ENCODE measurements at regions not wholly inside any gene's neighbourhood (a gene's known extent, or its start where the extent isn't known, plus 50 kb on each side); places are given as distances from the start of the nearest gene placed in this dataset.

- H3K4me3 ChIP-seq (ENCODE audit: low read depth, low read length, poor library complexity, severe bottlenecking), result peak overlapping the region; percentile 22
- no peaks in the 10 kb centered on the region for H3K9me3 ChIP-seq (ENCODE audit: low read depth, low read length, poor library complexity, severe bottlenecking)
- H3K4me1 ChIP-seq (ENCODE audit: insufficient read depth, low read length, poor library complexity, severe bottlenecking), result peaks cover 4% of the 10 kb centered on the region
- no TSS peak for BruUV-seq (replicated peaks)
- CTCF ChIA-PET, result interaction anchor here (1.2 kb wide), 1 partner anchor 440 kb away, joined by 5 read pairs; no protein-coding TSS in a partner anchor
- H3K27me3 ChIP-seq (replicated peaks; ENCODE audit: insufficient read depth, low read depth, low read length, poor library complexity), result no peaks in the 10 kb centered on the region
- TF ChIP-seq EZH2 (IDR thresholded peaks at IDR 0.05; ENCODE audit: borderline replicate concordance, low read depth, low read length, poor library complexity, severe bottlenecking) (no peak), CTCF (conservative IDR thresholded peaks at IDR 0.05; ENCODE audit: low read depth, low read length) (no peak)
- POLR2A ChIA-PET (ENCODE audit: low non-redundant PET), result no interaction called here
- intact Hi-C loops (cut with micrococcal nuclease; ENCODE audit: unreplicated experiment), result loop anchor here (1.0 to 2.0 kb wide), 4 partner anchors 162 to 944 kb away; no protein-coding TSS in a partner anchor
- no peak overlapping the region for H3K27ac ChIP-seq (ENCODE audit: low read depth, low read length, poor library complexity, severe bottlenecking)
- peak; percentile 11 for DNase-seq (ENCODE audit: low spot score)
- H3K36me3 ChIP-seq (ENCODE audit: insufficient read depth, low read length, poor library complexity, severe bottlenecking), result no peaks in the 10 kb centered on the region
Observed at GRCh38 chr13:107210723-107211030, 642.7 kb upstream of the ARGLU1 start.

GRCh38 chr13:107209824-107210722 lies 642.1 kb upstream of the ARGLU1 start:
- Histone ChIP-seq H3K27me3 (replicated peaks; ENCODE audit: insufficient read depth, low read depth, low read length, poor library complexity) (no peaks in the 10 kb centered on the region), H3K4me3 (ENCODE audit: low read depth, low read length, poor library complexity, severe bottlenecking) (peak overlapping the region; percentile 22), H3K4me1 (ENCODE audit: insufficient read depth, low read length, poor library complexity, severe bottlenecking) (peaks cover 6% of the 10 kb centered on the region), H3K9me3 (ENCODE audit: low read depth, low read length, poor library complexity, severe bottlenecking) (no peaks in the 10 kb centered on the region), H3K27ac (ENCODE audit: low read depth, low read length, poor library complexity, severe bottlenecking) (no peak overlapping the region), H3K36me3 (ENCODE audit: insufficient read depth, low read length, poor library complexity, severe bottlenecking) (no peaks in the 10 kb centered on the region)
- ChIA-PET CTCF (no interaction called here), POLR2A (ENCODE audit: low non-redundant PET) (no interaction called here)
- intact Hi-C loops (cut with micrococcal nuclease; ENCODE audit: unreplicated experiment), result loop anchor here (1.0 to 5.0 kb wide), 4 partner anchors 163 to 945 kb away; no protein-coding TSS in a partner anchor
- DNase-seq (ENCODE audit: low spot score), result no peak
- TF ChIP-seq CTCF (conservative IDR thresholded peaks at IDR 0.05; ENCODE audit: low read depth, low read length) (no peak), EZH2 (IDR thresholded peaks at IDR 0.05; ENCODE audit: borderline replicate concordance, low read depth, low read length, poor library complexity, severe bottlenecking) (no peak)
- TSS peak; percentile 44 for BruUV-seq (replicated peaks)

- no peak overlapping the region for H3K4me3 ChIP-seq (ENCODE audit: low read depth, low read length, poor library complexity, severe bottlenecking)
- CTCF ChIA-PET, result no interaction called here
- intact Hi-C loops (cut with micrococcal nuclease; ENCODE audit: unreplicated experiment), result loop anchor here (5.0 kb wide), 1 partner anchor 878 kb away; no protein-coding TSS in a partner anchor
- H3K36me3 ChIP-seq (ENCODE audit: insufficient read depth, low read length, poor library complexity, severe bottlenecking), result no peaks in the 10 kb centered on the region
- TF ChIP-seq CTCF (conservative IDR thresholded peaks at IDR 0.05; ENCODE audit: low read depth, low read length), result no peak
- no peak for TF ChIP-seq EZH2 (IDR thresholded peaks at IDR 0.05; ENCODE audit: borderline replicate concordance, low read depth, low read length, poor library complexity, severe bottlenecking)
- no peak overlapping the region for H3K27ac ChIP-seq (ENCODE audit: low read depth, low read length, poor library complexity, severe bottlenecking)
- POLR2A ChIA-PET (ENCODE audit: low non-redundant PET), result no interaction called here
- H3K27me3 ChIP-seq (replicated peaks; ENCODE audit: insufficient read depth, low read depth, low read length, poor library complexity), result no peaks in the 10 kb centered on the region
- DNase-seq (ENCODE audit: low spot score), result no peak
- no peaks in the 10 kb centered on the region for H3K9me3 ChIP-seq (ENCODE audit: low read depth, low read length, poor library complexity, severe bottlenecking)
- H3K4me1 ChIP-seq (ENCODE audit: insufficient read depth, low read length, poor library complexity, severe bottlenecking), result peaks cover 6% of the 10 kb centered on the region
- no TSS peak for BruUV-seq (replicated peaks)
Observed at GRCh38 chr13:107208889-107209288, 641.0 kb upstream of the ARGLU1 start.

Data from A673 (cell line).